Heart right ventricle (tissue), 16 donors: ENCODE measurements at regions not wholly inside any gene's neighbourhood (a gene's known extent, or its start where the extent isn't known, plus 50 kb on each side); places are given as distances from the start of the nearest gene placed in this dataset.

Experiments
- ATAC-seq, 8 donors: fragments of 200-7000 bp; cut with Tn5 transposase; one replicate each; pipeline ENCODE4 v1.9.1; 2020; ENCODE audit warnings: mild to moderate bottlenecking in 8 of 8, moderate library complexity in 8 of 8, moderate number of reproducible peaks in 1 of 8
- DNase-seq, 2 donors: peaks; one replicate each; pipeline ENCODE4 v3.0.0-alpha.2; 2020
- H3K27ac ChIP-seq, 10 donors: fragments of 200-600 bp; sonication (generic) in 2 of 10; one replicate each; pipeline versions ENCODE4 v1.5.0 to v1.8.0; 2020 to 2022; ENCODE audit warnings: mild to moderate bottlenecking in 3 of 10
- H3K27me3 ChIP-seq, 7 donors: fragments of 200-600 bp; one replicate each; pipeline ENCODE4 v1.8.0; 2021 to 2022; ENCODE audit warnings: mild to moderate bottlenecking in 2 of 7
- H3K36me3 ChIP-seq, 9 donors: fragments of 200-600 bp; sonication (generic) in 1 of 9; one replicate each; pipeline versions ENCODE4 v1.5.0 to v1.8.0; 2020 to 2022; ENCODE audit warnings: mild to moderate bottlenecking in 2 of 9
- H3K4me1 ChIP-seq, 9 donors: fragments of 200-600 bp; sonication (generic) in 1 of 9; one replicate each; pipeline versions ENCODE4 v1.5.0 to v1.8.0; 2020 to 2022; ENCODE audit warnings: mild to moderate bottlenecking in 4 of 9
- H3K4me3 ChIP-seq, 10 donors: fragments of 200-600 bp; sonication (generic) in 2 of 10; one replicate each; pipeline versions ENCODE4 v1.5.0 to v1.8.0; 2020 to 2022; ENCODE audit warnings: mild to moderate bottlenecking in 7 of 10, moderate library complexity in 2 of 10
- H3K9me3 ChIP-seq, 11 donors: fragments of 200-600 bp in 10 of 11; sonication (generic) in 2 of 11; one replicate each; pipeline versions ENCODE4 v1.5.0 to v1.8.0; 2013 to 2022; ENCODE audit warnings: mild to moderate bottlenecking in 2 of 11, control low read depth in 1 of 11, moderate library complexity in 1 of 11
- WGBS, 2 donors: extraction: QIAGEN DNeasy Blood & Tissue Kit; methylation state at CpG; one replicate each; pipeline ENCODE4 v1.1.7; 2013; ENCODE audit warnings: inconsistent platforms in 1 of 2; 5-methylcytosine and 5-hydroxymethylcytosine counted together
- intact Hi-C, 10 donors: fragments of 100-400 bp; cut with DNase I; formaldehyde crosslinking; loops; one replicate each; pipeline versions ENCODE4 v1.11.1 to v1.14.2; 2022
- TF ChIP-seq, protein P1 (sequence below), 9 donors: fragments of 200-600 bp; sonication (generic) in 2 of 9; IDR thresholded peaks; one replicate each; pipeline versions ENCODE4 v1.5.0 to v1.8.0; 2021 to 2022; ENCODE audit warnings: antibody characterized with exemption in 9 of 9, mild to moderate bottlenecking in 5 of 9, moderate library complexity in 1 of 9
- donor health status: Arrhythmogenic right ventricular cardiomyopathy.
- donor health status: ischemic (EF 13 %, LVEDD 7.1; RV severe dilation, severe dysfunction).
- donor health status: healthy with polysubstance abuse.
- donor health status: DM: no; HTN: yes; CAD: no.
- donor health status: DM: no; HTN: no; CAD: no.
- donor health status: ischemic (EF 25% LVEDD 6.9; RV normal size, moderate dysfunction).
- donor health status: ischemic (EF 25% LVEDD 5.7; RV mildly dilated, moderate dysfunction).
- donor health status: healthy.
- donor health status: DM: yes; HTN: yes; CAD: no.
- donor health status: Ischemic cardiomyopathy.
- donor health status: ischemic (EF 35%, LVEDD 5.7; RV mildly dilated, moderate dysfunction).
- donor health status: nonischemic (EF 11% LVEDD 7.7; RV severe dilation, severe dysfunction).
- donor health status: DM: yes; HTN: yes; CAD: no.
- donor health status: PGD.
- donor health status: ischemic (EF 29% LVEDD 5.4; RV normal size, mild dysfunction).
- donor health status: nonischemic (EF 23%, LVEDD 6.1; RV moderate dilation, normal function).

DNA sequence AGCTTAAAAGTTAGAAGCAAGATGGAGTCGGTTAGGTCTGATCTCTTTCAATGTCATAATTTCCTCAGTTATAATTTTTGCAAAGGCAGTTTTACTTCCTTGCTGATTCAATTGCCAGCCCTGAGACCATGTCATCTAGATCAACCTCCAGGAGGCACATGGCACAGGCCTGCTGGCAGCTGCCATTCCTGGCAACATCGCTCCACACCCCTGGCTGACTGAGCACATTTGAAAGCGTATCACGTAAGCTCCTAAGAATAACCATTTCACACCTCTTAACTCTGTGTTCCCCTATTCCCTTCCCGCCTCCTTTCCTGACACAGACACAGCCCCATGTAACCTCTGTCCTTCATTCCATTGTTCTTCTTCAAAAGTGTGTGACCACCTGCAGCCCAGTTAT, 313.9 kb upstream of the CTNNB1 start:
- peak in 7 of 8 donors; percentile 52 to 93 (median 74) for ATAC-seq
- Histone ChIP-seq H3K4me1 (peaks cover 0 to 21% (median 7%) of the 10 kb centered on the region in 9 donors), H3K9me3 (peaks cover 0 to 9% (median 0%) of the 10 kb centered on the region in 11 donors), H3K27me3 (no peaks in the 10 kb centered on the region), H3K36me3 (no peaks in the 10 kb centered on the region), H3K4me3 (no peak overlapping the region), H3K27ac (no peak overlapping the region)
- intact Hi-C loops, result no loop called here
- TF ChIP-seq, protein P1, sequence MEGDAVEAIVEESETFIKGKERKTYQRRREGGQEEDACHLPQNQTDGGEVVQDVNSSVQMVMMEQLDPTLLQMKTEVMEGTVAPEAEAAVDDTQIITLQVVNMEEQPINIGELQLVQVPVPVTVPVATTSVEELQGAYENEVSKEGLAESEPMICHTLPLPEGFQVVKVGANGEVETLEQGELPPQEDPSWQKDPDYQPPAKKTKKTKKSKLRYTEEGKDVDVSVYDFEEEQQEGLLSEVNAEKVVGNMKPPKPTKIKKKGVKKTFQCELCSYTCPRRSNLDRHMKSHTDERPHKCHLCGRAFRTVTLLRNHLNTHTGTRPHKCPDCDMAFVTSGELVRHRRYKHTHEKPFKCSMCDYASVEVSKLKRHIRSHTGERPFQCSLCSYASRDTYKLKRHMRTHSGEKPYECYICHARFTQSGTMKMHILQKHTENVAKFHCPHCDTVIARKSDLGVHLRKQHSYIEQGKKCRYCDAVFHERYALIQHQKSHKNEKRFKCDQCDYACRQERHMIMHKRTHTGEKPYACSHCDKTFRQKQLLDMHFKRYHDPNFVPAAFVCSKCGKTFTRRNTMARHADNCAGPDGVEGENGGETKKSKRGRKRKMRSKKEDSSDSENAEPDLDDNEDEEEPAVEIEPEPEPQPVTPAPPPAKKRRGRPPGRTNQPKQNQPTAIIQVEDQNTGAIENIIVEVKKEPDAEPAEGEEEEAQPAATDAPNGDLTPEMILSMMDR (IDR thresholded peaks at IDR 0.05), result no peak
- WGBS, 2 donors, result 71 to 73% methylated on average over 5 of the region's 5 CpGs
- DNase-seq, result peak in 1 of 2 donors; percentile 25

DNA sequence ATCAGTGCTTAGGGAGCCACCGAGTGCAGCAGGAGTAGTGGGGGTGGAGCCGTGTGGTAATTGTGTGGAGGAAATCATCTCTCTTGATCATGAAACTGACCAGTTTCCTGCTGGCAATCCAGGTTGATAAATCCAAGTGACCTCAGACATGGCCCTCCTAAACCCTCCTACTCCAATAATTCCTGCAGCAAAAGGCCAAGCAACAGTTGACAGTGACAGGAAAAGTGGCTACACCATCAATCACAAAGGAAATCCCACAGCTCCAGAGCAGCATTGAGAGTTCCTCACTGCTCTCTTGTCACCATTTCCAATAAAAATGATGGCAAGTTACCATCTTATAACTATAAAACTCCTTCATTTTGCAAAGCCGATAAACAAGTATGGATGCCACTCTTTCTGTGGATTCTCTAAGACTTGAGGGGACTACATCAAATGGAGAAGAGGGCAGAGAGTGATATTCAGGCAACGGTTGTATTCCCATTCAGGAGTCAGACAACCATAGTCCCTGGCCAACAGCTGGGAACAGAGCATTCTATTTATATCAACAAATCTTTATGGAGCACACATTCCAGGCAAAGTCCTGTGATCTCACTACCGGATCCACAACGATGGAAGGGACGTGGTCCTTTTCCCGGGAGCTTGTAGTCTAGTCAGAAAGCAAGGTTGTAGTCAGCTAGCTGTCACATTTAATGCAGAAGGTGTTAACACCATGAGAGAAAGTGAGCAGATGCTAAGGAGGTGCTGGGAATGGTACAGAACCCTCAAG, 312.5 kb upstream of the CTNNB1 start:
- 48 to 52% methylated on average over 8 of the region's 8 CpGs for WGBS, 2 donors
- Histone ChIP-seq H3K27me3 (no peaks in the 10 kb centered on the region), H3K4me1 (peaks cover 0 to 18% (median 7%) of the 10 kb centered on the region in 9 donors), H3K36me3 (no peaks in the 10 kb centered on the region), H3K4me3 (no peak overlapping the region), H3K27ac (no peak overlapping the region), H3K9me3 (peaks cover 0 to 7% (median 0%) of the 10 kb centered on the region in 11 donors)
- ATAC-seq, result peak in 1 of 8 donors; percentile 47
- TF ChIP-seq, protein P1 (IDR thresholded peaks at IDR 0.05), result no peak
- no peak for DNase-seq
- intact Hi-C loops, result no loop called here

DNA sequence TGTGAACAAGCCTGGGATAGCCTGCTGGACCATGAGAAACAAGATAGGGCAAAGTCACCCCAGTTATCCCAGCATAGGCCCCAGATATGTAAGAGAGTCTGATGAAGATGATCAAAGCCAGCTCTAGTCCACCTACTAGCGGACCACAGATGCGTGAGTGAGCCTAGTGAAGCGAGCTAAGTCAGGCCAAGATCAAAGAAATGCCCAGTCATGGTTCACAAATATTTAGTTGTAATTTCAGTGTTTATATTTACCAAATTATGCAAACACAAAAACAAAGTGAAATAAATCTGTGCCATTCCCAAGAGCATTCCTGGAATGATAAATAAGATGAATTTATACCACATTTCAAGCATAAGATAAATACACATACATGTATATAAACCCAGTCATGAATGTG, 308.1 kb upstream of the CTNNB1 start:
- 98 to 99% methylated on average over 3 of the region's 3 CpGs for WGBS, 2 donors
- H3K27ac ChIP-seq, result no peak overlapping the region

DNA sequence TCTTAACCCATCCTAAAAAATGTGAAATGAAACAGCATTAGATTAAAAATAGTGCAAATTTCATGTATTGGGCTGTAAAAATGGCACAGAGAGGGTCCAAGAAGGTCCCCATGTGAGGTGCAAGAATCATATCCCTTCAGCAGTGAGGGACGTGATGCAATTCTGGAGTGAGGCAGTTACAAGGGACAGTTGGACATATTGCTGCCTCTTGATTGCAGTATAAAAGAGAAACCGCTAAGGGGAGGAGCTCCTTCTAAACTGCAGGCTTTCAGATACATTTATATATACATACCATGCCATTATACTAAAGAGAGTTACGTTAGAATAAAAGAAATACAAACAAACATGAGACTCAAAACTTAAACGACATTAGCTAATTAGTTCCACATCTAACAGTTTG, 304.2 kb upstream of the CTNNB1 start:
- DNase-seq (no peak), ATAC-seq (no peak)
- H3K27me3 ChIP-seq, result no peaks in the 10 kb centered on the region
- TF ChIP-seq, protein P1 (IDR thresholded peaks at IDR 0.05), result no peak
- no peak overlapping the region for H3K4me3 ChIP-seq
- WGBS, 2 donors, result 87 to 88% methylated on average over 4 of the region's 4 CpGs
- peaks cover 0 to 9% (median 0%) of the 10 kb centered on the region in 9 donors for H3K4me1 ChIP-seq
- intact Hi-C loops, result no loop called here
- H3K9me3 ChIP-seq, result no peaks in the 10 kb centered on the region
- H3K36me3 ChIP-seq, result no peaks in the 10 kb centered on the region
- H3K27ac ChIP-seq, result no peak overlapping the region

More for the DNA sequence above, 308.1 kb upstream of the CTNNB1 start:
- Histone ChIP-seq H3K4me3 (no peak overlapping the region), H3K9me3 (no peaks in the 10 kb centered on the region), H3K4me1 (peaks cover 0 to 11% (median 6%) of the 10 kb centered on the region in 9 donors), H3K27me3 (no peaks in the 10 kb centered on the region), H3K36me3 (no peaks in the 10 kb centered on the region)
- intact Hi-C loops, result no loop called here
- TF ChIP-seq, protein P1 (IDR thresholded peaks at IDR 0.05), result no peak
- no peak for ATAC-seq
- DNase-seq, result no peak
